ENCODE measurements at regions not wholly inside any gene's neighbourhood (a gene's known extent, or its start where the extent isn't known, plus 50 kb on each side); places are given as distances from the start of the nearest gene placed in this dataset.

- TF ChIP-seq CTCF (IDR thresholded peaks at IDR 0.05) (no peak), POLR2A (IDR thresholded peaks at IDR 0.05) (no peak)
Observed at GRCh38 chr3:162719684-162720341, 1223.2 kb downstream of the OTOL1 start.
